Neural cell (in vitro differentiated cells): ENCODE measurements at regions not wholly inside any gene's neighbourhood (a gene's known extent, or its start where the extent isn't known, plus 50 kb on each side); places are given as distances from the start of the nearest gene placed in this dataset.

Source experiments
- H2AFZ ChIP-seq: fragments of 200-600, 300-800 bp; sonication (generic), shearing (Covaris generic); 2 replicates; pipeline ENCODE4 v1.6.0; 2014; ENCODE audit warnings: low read depth, mild to moderate bottlenecking, antibody characterized with exemption, low read length, moderate library complexity
- H3F3A ChIP-seq: fragments of 200-600 bp; shearing (Covaris generic); 2 replicates; pipeline ENCODE4 v1.6.1; 2016; ENCODE audit warnings: mild to moderate bottlenecking, moderate library complexity, mixed read lengths, antibody characterized with exemption, low read length; ENCODE audit not compliant: insufficient read depth, poor library complexity, severe bottlenecking
- H3K27ac ChIP-seq: fragments of 200-600, 300-800 bp; sonication (generic), shearing (Covaris generic); 2 replicates; pipeline ENCODE4 v1.5.1; 2014; ENCODE audit warnings: mild to moderate bottlenecking, low read length, moderate library complexity
- H3K27me3 ChIP-seq: fragments of 300-800, 200-600 bp; sonication (generic), shearing (Covaris generic); 2 replicates; pipeline ENCODE4 v1.6.0; 2014; ENCODE audit warnings: mild to moderate bottlenecking, low read depth, low read length, moderate library complexity; ENCODE audit not compliant: insufficient read depth
- H3K36me3 ChIP-seq: fragments of 300-800, 200-600 bp; sonication (generic), shearing (Covaris generic); 2 replicates; pipeline ENCODE4 v1.5.1; 2014; ENCODE audit warnings: mild to moderate bottlenecking, antibody characterized with exemption, low read length, moderate library complexity; ENCODE audit not compliant: insufficient read depth
- H3K4me2 ChIP-seq: fragments of 300-800, 200-600 bp; sonication (generic), shearing (Covaris generic); 2 replicates; pipeline ENCODE4 v1.6.0; 2014; ENCODE audit warnings: mild to moderate bottlenecking, low read length
- H3K4me3 ChIP-seq: fragments of 300-800, 200-600 bp; sonication (generic), shearing (Covaris generic); 2 replicates; pipeline ENCODE4 v1.5.1; 2014; ENCODE audit warnings: mild to moderate bottlenecking, low read length, moderate library complexity
- H3K79me2 ChIP-seq: fragments of 200-600 bp; shearing (Covaris generic); replicated peaks from 2 replicates; pipeline ENCODE4 v1.6.0; 2014; ENCODE audit warnings: mild to moderate bottlenecking, low read length, moderate library complexity; ENCODE audit not compliant: insufficient read depth
- H3K9ac ChIP-seq: fragments of 300-800, 200-600 bp; sonication (generic), shearing (Covaris generic); 2 replicates; pipeline ENCODE4 v1.6.1; 2016; ENCODE audit warnings: mild to moderate bottlenecking, low read length, mixed read lengths
- H3K9me2 ChIP-seq: fragments of 200-600 bp; shearing (Covaris generic); 2 replicates; pipeline ENCODE4 v1.6.1; 2016; ENCODE audit warnings: mild to moderate bottlenecking, low read length, mixed read lengths; ENCODE audit not compliant: insufficient read depth
- H3K9me3 ChIP-seq: fragments of 200-600, 300-800 bp; sonication (generic), shearing (Covaris generic); 2 replicates; pipeline ENCODE4 v1.6.1; 2016; ENCODE audit warnings: mild to moderate bottlenecking, mixed run types, low read length, moderate library complexity, mixed read lengths
- H4K20me1 ChIP-seq: fragments of 200-600 bp; shearing (Covaris generic); 2 replicates; pipeline ENCODE4 v1.6.1; 2016; ENCODE audit warnings: mild to moderate bottlenecking, mixed run types; ENCODE audit not compliant: insufficient read depth
- EP300 ChIP-seq: fragments of 450-650 bp; conservative IDR thresholded peaks from 2 replicates; pipeline ENCODE4 v1.6.1; 2014; ENCODE audit warnings: antibody characterized with exemption, mild to moderate bottlenecking, moderate library complexity; ENCODE audit not compliant: poor library complexity, severe bottlenecking
- EZH2 ChIP-seq: fragments of 200-600, 300-800 bp; shearing (Covaris generic), sonication (generic); IDR thresholded peaks from 2 replicates; pipeline ENCODE4 v1.6.1; 2014; ENCODE audit warnings: antibody characterized with exemption, low read length, borderline replicate concordance, mild to moderate bottlenecking; ENCODE audit not compliant: insufficient read depth, poor library complexity, severe bottlenecking
- MXI1 ChIP-seq: fragments of 450-650 bp; conservative IDR thresholded peaks from 2 replicates; pipeline ENCODE4 v1.6.1; 2014; ENCODE audit warnings: antibody characterized with exemption, mild to moderate bottlenecking; ENCODE audit not compliant: poor library complexity, severe bottlenecking
- POLR2AphosphoS5 ChIP-seq: IDR thresholded peaks from 2 replicates; pipeline ENCODE4 v1.6.1; 2012
- RAD21 ChIP-seq: fragments of 450-650 bp; conservative IDR thresholded peaks from 2 replicates; pipeline ENCODE4 v1.6.1; 2014; ENCODE audit warnings: antibody characterized with exemption, mild to moderate bottlenecking, moderate library complexity
- SMC3 ChIP-seq: fragments of 450-650 bp; conservative IDR thresholded peaks from 2 replicates; pipeline ENCODE4 v1.6.1; 2014; ENCODE audit warnings: antibody characterized with exemption, mild to moderate bottlenecking, moderate library complexity; ENCODE audit not compliant: poor library complexity
- TAF1 ChIP-seq: IDR thresholded peaks from 2 replicates; pipeline ENCODE4 v1.6.1; 2012; ENCODE audit warnings: low read depth
- TF ChIP-seq, protein P1 (sequence below): IDR thresholded peaks from 2 replicates; pipeline ENCODE4 v1.6.1; 2012; ENCODE audit warnings: borderline replicate concordance
- TF ChIP-seq, protein P2 (sequence below): fragments of 450-650 bp; IDR thresholded peaks from 2 replicates; pipeline ENCODE4 v1.5.1; 2014; ENCODE audit warnings: antibody characterized with exemption, mild to moderate bottlenecking, moderate library complexity; ENCODE audit not compliant: poor library complexity, severe bottlenecking

DNA sequence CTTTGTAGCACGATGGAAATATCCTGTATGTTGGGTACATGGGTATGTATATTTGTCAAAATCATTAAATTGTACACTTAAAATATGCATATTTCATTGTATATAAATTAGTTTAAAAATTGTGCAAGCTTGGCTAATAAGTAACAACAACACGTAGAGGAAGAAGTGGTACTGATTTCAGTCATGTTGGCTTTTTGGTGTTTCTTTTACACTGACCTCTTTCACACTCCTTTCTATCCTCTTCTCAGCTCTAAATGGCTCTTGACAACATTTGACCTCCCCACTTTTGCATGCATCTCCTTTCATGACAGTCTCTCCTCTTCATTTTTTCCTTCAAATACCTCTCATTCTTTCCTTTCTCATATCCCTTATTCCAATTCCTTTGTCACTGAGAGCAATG is 801.4 kb upstream of the ZEB2 start:
- no peaks in the 10 kb centered on the region for H3K9me2 ChIP-seq
- H3K4me2 ChIP-seq: no peak overlapping the region

DNA sequence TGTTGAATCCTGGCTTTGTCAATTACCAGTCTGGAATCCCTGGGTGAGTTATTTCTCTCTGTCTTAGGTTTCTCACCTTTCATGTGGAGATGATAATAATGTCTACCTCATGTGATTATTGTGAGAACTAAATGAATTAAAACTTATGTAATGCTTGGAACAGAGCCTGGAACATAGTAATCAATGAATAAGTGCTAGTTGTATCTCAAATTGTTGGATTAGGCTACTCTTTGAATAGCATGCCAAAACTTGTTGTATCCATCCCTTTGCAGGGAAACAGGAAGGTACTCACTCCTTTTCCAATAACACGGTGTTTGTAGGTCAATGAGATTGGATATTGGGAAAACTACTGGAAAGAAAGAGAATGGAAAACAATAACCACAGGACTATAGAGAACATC is 796.6 kb upstream of the ZEB2 start:
- Histone ChIP-seq H3K9me2 (no peaks in the 10 kb centered on the region), H3F3A (no peaks in the 10 kb centered on the region), H3K27me3 (no peaks in the 10 kb centered on the region), H3K79me2 (no peaks in the 10 kb centered on the region), H3K9ac (no peak overlapping the region), H4K20me1 (no peaks in the 10 kb centered on the region), H2AFZ (no peak overlapping the region), H3K4me2 (no peak overlapping the region), H3K9me3 (no peaks in the 10 kb centered on the region), H3K4me3 (no peak overlapping the region), H3K36me3 (no peaks in the 10 kb centered on the region), H3K27ac (no peak overlapping the region)
- no peak for TF ChIP-seq MXI1
- TF ChIP-seq, protein P1, sequence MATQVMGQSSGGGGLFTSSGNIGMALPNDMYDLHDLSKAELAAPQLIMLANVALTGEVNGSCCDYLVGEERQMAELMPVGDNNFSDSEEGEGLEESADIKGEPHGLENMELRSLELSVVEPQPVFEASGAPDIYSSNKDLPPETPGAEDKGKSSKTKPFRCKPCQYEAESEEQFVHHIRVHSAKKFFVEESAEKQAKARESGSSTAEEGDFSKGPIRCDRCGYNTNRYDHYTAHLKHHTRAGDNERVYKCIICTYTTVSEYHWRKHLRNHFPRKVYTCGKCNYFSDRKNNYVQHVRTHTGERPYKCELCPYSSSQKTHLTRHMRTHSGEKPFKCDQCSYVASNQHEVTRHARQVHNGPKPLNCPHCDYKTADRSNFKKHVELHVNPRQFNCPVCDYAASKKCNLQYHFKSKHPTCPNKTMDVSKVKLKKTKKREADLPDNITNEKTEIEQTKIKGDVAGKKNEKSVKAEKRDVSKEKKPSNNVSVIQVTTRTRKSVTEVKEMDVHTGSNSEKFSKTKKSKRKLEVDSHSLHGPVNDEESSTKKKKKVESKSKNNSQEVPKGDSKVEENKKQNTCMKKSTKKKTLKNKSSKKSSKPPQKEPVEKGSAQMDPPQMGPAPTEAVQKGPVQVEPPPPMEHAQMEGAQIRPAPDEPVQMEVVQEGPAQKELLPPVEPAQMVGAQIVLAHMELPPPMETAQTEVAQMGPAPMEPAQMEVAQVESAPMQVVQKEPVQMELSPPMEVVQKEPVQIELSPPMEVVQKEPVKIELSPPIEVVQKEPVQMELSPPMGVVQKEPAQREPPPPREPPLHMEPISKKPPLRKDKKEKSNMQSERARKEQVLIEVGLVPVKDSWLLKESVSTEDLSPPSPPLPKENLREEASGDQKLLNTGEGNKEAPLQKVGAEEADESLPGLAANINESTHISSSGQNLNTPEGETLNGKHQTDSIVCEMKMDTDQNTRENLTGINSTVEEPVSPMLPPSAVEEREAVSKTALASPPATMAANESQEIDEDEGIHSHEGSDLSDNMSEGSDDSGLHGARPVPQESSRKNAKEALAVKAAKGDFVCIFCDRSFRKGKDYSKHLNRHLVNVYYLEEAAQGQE: no peak

More for the DNA sequence above, 801.4 kb upstream of the ZEB2 start:
- TF ChIP-seq TAF1 (no peak), EP300 (no peak), EZH2 (no peak), MXI1 (no peak), SMC3 (no peak), RAD21 (no peak), POLR2AphosphoS5 (no peak)
- TF ChIP-seq, protein P1: no peak
- TF ChIP-seq, protein P2, sequence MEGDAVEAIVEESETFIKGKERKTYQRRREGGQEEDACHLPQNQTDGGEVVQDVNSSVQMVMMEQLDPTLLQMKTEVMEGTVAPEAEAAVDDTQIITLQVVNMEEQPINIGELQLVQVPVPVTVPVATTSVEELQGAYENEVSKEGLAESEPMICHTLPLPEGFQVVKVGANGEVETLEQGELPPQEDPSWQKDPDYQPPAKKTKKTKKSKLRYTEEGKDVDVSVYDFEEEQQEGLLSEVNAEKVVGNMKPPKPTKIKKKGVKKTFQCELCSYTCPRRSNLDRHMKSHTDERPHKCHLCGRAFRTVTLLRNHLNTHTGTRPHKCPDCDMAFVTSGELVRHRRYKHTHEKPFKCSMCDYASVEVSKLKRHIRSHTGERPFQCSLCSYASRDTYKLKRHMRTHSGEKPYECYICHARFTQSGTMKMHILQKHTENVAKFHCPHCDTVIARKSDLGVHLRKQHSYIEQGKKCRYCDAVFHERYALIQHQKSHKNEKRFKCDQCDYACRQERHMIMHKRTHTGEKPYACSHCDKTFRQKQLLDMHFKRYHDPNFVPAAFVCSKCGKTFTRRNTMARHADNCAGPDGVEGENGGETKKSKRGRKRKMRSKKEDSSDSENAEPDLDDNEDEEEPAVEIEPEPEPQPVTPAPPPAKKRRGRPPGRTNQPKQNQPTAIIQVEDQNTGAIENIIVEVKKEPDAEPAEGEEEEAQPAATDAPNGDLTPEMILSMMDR: no peak
- no peak overlapping the region for H2AFZ ChIP-seq
- no peak overlapping the region for H3K9ac ChIP-seq
- H3K27me3 ChIP-seq: no peaks in the 10 kb centered on the region
- no peaks in the 10 kb centered on the region for H3K79me2 ChIP-seq
- H3K9me3 ChIP-seq: no peaks in the 10 kb centered on the region
- no peak overlapping the region for H3K27ac ChIP-seq
- no peaks in the 10 kb centered on the region for H3F3A ChIP-seq
- no peaks in the 10 kb centered on the region for H4K20me1 ChIP-seq
- no peaks in the 10 kb centered on the region for H3K36me3 ChIP-seq
- H3K4me3 ChIP-seq: no peak overlapping the region
